Activated naive CD4-positive, alpha-beta T cell treated with anti-CD3 and anti-CD28 coated beads, Interleukin-2, amount 50 U/mL, for 72 hours (primary cell): ENCODE measurements at regions not wholly inside any gene's neighbourhood (a gene's known extent, or its start where the extent isn't known, plus 50 kb on each side); places are given as distances from the start of the nearest gene placed in this dataset.
"Not testable (repeated sequence)": the region's sequence is repeated elsewhere in the genome, so short reads cannot be mapped to it uniquely, and the experiment has no call there.

Experiments used
- ATAC-seq, 2 donors: fragments of 150-1000 bp; cut with Tn5 transposase; 2 replicates each; pipeline ENCODE4 v1.10.0; 2021; ENCODE audit warnings: mild to moderate bottlenecking in 2 of 2, moderate library complexity in 2 of 2
- DNase-seq, 2 donors: peaks; one replicate each; pipeline ENCODE4 v3.0.0; 2021 to 2022; ENCODE audit warnings: low spot score in 2 of 2
- H3K27ac Mint-ChIP-seq, 2 donors: one replicate each; pipeline ENCODE4 v1.8.0; 2022; ENCODE audit warnings: mild to moderate bottlenecking in 2 of 2, mixed read lengths in 2 of 2
- H3K36me3 Mint-ChIP-seq, 2 donors: one replicate each; pipeline ENCODE4 v1.8.0; 2022; ENCODE audit warnings: mixed read lengths in 2 of 2
- H3K9me3 Mint-ChIP-seq, 2 donors: one replicate each; pipeline ENCODE4 v1.8.0; 2022; ENCODE audit warnings: mixed read lengths in 2 of 2

- H3K9me3 Mint-ChIP-seq = peaks cover 16 to 17% of the 10 kb centered on the region in 2 donors
- ATAC-seq = no peak
These were observed 442.9 kb upstream of the HNRNPA3 start for GRCh38 chr2:176769499-176770370.

DNA sequence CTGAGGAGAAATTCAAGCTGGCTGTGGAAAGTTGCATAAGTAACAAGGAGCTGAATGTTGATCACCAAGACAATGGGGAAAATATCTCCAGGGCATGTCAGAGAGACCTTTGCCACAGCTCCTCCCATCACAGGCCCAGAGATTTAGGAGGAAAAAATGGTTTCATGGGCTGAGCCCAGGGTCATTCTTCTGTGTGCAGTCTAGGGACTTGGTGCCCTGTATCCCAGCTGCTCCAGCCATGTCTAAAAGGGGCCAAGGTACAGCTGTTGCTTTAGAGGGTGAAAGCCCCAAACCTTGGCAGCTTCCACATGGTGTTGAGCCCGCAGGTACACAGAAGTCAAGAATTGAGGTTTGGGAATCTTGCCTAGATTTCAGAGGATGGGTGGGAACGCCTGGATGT is 439.8 kb upstream of the HNRNPA3 start:
- Mint-ChIP-seq H3K9me3 (peaks cover 16 to 17% of the 10 kb centered on the region in 2 donors), H3K36me3 (peaks cover 16 to 21% of the 10 kb centered on the region in 2 donors), H3K27ac (no peak overlapping the region)
- DNase-seq (no peak), ATAC-seq (no peak)

More at GRCh38 chr2:176769499-176770370, 442.9 kb upstream of the HNRNPA3 start:
- no peak overlapping the region for H3K27ac Mint-ChIP-seq
- DNase-seq = no peak
- H3K36me3 Mint-ChIP-seq = peaks cover 16 to 21% of the 10 kb centered on the region in 2 donors

DNA sequence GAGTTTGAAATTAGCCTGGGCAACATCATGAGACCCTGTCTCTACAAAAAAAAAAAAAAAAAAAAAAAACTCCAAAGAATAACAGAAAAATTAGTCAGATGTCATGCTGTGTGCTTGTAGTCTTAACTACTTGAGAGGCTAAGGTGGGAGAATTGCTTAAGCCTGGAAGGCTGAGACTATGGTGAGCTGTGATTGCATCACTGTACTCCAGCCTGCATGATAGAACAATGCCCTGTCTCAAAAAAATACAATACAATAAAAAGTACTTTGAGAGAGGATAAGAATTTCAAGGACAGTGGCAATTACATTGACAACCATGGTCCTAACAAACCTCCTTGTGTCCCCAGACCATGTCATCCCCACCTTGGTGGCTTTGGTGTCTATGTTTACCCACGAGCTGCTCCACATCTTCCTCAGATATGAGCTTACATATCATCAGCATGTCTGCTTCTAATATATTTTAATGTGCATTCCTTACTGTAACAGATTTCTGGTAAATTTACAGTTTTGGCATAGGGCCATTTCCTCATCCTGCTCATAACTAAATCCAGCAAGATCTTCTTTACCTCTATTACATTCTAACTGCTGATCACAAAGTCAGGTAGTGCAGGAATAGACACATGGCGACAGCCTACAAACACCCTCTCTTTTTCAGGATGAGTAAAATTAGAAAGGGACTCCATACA is 437.7 kb upstream of the HNRNPA3 start:
- no peak for DNase-seq
- H3K27ac Mint-ChIP-seq = no peak overlapping the region
- H3K36me3 Mint-ChIP-seq = peaks cover 16 to 23% of the 10 kb centered on the region in 2 donors
- peaks cover 16 to 17% of the 10 kb centered on the region in 2 donors for H3K9me3 Mint-ChIP-seq
- no peak for ATAC-seq

- Mint-ChIP-seq H3K9me3 (peaks cover 19 to 23% of the 10 kb centered on the region in 2 donors), H3K36me3 (peaks cover 24 to 34% of the 10 kb centered on the region in 2 donors), H3K27ac (no peak overlapping the region)
- ATAC-seq (no peak), DNase-seq (no peak)
These were observed 435.3 kb upstream of the HNRNPA3 start for GRCh38 chr2:176777262-176777661.

DNA sequence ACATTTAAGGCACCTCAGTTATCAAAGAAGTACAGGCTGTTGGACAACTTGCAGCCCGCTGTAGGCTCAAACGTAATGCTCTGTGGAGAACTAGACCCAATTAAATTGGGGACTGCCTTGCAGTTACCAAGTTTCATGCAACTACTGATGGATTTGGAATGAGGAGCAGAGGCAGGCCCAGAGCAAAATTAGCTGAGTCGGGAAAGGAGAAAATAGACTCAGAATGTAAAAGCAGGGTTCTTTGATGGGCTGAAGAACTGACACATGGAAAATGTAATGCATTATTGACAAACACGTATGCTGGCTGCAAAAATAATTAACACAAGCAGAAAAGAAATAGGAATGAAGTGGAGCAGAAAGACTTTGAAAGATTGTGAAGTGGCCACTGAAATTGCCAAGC is 432.7 kb upstream of the HNRNPA3 start:
- DNase-seq (no peak), ATAC-seq (no peak)
- Mint-ChIP-seq H3K9me3 (peaks cover 6 to 12% of the 10 kb centered on the region in 2 donors), H3K27ac (no peak overlapping the region), H3K36me3 (peaks cover 17 to 21% of the 10 kb centered on the region in 2 donors)

DNA sequence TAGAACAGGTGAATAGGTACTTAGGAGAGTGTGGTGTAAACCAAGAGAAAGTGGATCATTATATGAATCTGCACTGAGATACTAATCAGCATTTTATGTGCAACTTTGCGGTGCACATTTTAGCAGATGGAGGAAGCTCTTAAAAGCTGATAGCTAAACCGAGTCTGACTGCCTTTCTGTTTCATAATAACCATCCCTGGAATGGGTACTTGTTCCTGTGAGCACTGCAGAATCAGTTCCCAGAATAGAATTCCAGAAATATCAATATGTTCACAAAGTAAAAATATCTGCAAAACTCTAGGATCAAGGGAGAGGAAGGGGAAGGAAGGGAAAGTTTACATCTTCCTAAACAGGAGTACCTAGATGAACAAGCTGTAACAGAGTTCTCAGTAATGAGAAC is 432.2 kb upstream of the HNRNPA3 start:
- H3K36me3 Mint-ChIP-seq = peaks cover 17 to 21% of the 10 kb centered on the region in 2 donors
- ATAC-seq = no peak
- no peak overlapping the region for H3K27ac Mint-ChIP-seq

DNA sequence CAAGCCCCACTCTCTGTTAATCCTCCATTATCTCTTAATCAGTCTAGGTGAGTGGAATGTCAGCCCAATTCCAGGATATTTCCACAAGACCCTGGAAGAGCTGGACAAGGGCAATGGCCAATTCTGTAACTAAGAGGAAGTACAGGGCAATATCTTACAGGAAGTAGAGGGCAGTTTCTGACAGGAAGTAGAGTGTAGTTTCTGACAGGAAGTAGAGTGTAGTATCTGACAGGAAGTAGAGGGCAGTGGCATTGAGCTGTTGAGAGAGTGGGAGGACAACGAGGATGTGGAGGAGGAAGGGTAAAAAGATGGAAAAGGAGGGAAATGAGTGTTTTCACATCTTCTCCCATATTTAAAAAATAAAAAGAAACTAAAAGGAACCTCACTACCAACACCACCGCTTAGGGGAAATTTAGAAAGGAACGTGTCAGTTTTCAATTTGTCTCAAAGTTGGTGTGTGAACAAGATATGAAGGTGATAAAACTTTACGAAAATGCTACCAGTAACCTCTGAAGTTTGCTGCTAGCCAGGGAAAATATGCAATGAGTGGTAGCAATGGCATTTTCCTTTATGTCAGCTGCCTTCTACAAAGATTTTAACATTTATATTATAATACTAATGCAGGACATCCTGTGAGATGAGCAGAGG is 430.9 kb upstream of the HNRNPA3 start:
- ATAC-seq (peak in 1 of 2 donors; percentile 29), DNase-seq (no peak)
- peak overlapping the region; percentile 1 to 65 for H3K27ac Mint-ChIP-seq
- peaks cover 6 to 12% of the 10 kb centered on the region in 2 donors for H3K9me3 Mint-ChIP-seq
- H3K36me3 Mint-ChIP-seq = peaks cover 17 to 21% of the 10 kb centered on the region in 2 donors

More for the DNA sequence above, 432.2 kb upstream of the HNRNPA3 start:
- no peak for DNase-seq
- H3K9me3 Mint-ChIP-seq = peaks cover 6 to 12% of the 10 kb centered on the region in 2 donors

- peaks cover 6 to 12% of the 10 kb centered on the region in 2 donors for H3K9me3 Mint-ChIP-seq
- no peak overlapping the region for H3K27ac Mint-ChIP-seq
- no peak for DNase-seq
- H3K36me3 Mint-ChIP-seq = peaks cover 17 to 21% of the 10 kb centered on the region in 2 donors
- no peak for ATAC-seq
These were observed 427.9 kb upstream of the HNRNPA3 start for GRCh38 chr2:176784633-176785200.

- H3K27ac Mint-ChIP-seq = no peak overlapping the region
- DNase-seq (no peak), ATAC-seq (no peak)
- H3K9me3 Mint-ChIP-seq = no peaks in the 10 kb centered on the region
- H3K36me3 Mint-ChIP-seq = no peaks in the 10 kb centered on the region
These were observed 422.8 kb upstream of the HNRNPA3 start for GRCh38 chr2:176789751-176790150.

DNA sequence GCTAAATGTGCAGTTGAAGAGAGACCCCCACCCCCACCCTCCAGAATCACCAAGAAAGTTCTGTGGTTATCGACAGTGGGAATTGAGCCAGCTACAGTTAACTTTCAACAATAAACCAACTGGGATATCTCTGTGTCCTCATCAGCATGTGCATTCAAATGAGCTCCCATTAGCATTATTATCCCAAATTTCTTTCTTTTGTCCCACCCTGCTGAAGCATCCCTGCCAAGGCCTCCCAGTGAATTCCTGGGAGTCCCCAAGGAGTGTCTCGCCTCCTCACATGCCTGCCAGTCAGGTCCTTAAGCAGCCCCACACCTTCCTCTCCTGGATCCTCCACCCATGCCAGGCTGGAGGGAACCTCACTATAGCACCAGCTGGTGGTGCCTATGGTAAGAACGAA is 422.1 kb upstream of the HNRNPA3 start:
- Mint-ChIP-seq H3K27ac (no peak overlapping the region), H3K9me3 (no peaks in the 10 kb centered on the region), H3K36me3 (no peaks in the 10 kb centered on the region)
- no peak for DNase-seq
- ATAC-seq = no peak

DNA sequence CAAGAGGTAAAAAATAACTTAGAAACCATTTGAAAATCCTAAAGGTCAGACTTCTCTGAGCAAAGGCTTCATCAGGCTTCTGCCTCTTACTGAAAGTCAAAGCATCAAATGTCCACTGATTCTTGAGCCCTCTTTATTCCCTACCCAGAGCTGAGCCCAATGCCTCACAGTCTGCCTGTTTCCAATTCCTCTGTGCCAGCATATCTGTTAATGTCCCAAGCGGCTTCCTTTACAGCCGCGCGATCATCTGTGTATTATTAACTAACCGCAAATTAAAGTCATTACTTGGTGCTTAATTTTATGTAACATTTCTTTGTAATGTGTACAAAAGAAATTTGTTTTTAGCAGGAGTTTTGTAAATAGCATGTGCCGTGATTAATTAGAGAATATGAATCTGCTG is 418.8 kb upstream of the HNRNPA3 start:
- no peak for DNase-seq
- no peaks in the 10 kb centered on the region for H3K9me3 Mint-ChIP-seq
- no peak for ATAC-seq
- no peaks in the 10 kb centered on the region for H3K36me3 Mint-ChIP-seq
- H3K27ac Mint-ChIP-seq = no peak overlapping the region

GRCh38 chr2:176794392-176794791 is 418.2 kb upstream of the HNRNPA3 start:
- Mint-ChIP-seq H3K27ac (no peak overlapping the region), H3K9me3 (no peaks in the 10 kb centered on the region), H3K36me3 (no peaks in the 10 kb centered on the region)
- ATAC-seq (no peak), DNase-seq (no peak)

DNA sequence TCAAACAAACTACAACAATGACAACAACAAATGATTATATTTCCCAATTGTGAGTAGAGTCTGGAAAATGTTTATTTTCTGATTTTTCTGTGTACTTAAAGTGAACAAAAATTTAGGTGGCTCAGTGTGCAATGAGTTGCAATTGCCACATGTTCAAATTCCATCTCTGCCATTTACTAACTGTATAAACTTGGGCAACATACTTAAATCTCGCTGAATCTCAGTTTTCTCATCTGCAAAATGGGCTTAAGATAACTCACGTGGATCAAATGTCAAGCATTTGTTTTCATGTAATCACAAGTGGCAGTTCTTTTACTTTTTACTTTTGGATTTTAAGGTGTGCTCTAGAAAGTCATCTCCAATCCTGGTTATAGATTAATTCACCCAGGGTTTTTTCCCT is 416.8 kb upstream of the HNRNPA3 start:
- no peaks in the 10 kb centered on the region for H3K9me3 Mint-ChIP-seq
- no peak for ATAC-seq
- no peaks in the 10 kb centered on the region for H3K36me3 Mint-ChIP-seq
- no peak overlapping the region for H3K27ac Mint-ChIP-seq
- DNase-seq = no peak

- H3K36me3 Mint-ChIP-seq, H3K27ac Mint-ChIP-seq, H3K9me3 Mint-ChIP-seq, DNase-seq, ATAC-seq: not testable (repeated sequence)
These were observed 415.9 kb upstream of the HNRNPA3 start for GRCh38 chr2:176796677-176797076.

DNA sequence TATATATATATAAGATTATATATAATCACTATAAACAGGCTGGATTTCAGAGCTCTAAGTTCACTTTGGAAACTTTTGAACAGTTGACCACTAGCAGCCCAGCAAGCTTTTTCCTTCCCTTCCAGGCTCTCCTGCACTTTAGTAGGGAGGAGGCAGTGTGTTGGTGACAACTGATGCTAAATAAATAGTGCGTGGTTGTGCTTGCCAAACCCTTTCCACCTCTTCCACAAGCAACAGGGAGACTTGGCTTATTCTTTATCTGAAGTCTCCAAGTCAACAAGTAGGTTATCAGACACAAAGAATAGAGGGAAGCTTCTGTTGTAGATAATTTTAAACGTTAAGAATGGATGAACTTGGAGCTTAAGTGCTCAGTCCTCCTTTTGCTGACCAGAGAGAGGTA is 408.2 kb upstream of the HNRNPA3 start:
- Mint-ChIP-seq H3K9me3 (no peaks in the 10 kb centered on the region), H3K36me3 (no peaks in the 10 kb centered on the region), H3K27ac (no peak overlapping the region)
- DNase-seq = no peak
- no peak for ATAC-seq

DNA sequence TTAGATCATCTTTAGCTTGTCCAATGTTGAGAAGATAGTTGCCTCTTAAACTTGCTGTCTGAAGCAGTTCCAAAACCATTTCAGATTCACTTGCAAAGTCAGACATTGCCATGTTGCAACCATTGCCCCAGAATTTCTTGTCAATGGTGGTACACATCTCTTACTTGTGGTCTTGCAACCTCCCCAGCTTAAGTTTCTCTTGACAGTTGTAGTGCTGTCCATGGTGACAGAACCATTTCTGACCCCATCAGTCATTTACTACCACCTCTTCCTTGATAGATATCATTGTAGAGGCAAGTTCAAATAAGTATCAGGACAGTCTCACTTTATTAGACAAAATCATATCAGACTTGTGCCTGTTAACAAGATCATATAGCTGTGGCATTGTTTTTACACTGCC is 407.2 kb upstream of the HNRNPA3 start:
- Mint-ChIP-seq H3K27ac (no peak overlapping the region), H3K9me3 (no peaks in the 10 kb centered on the region), H3K36me3 (no peaks in the 10 kb centered on the region)
- DNase-seq (no peak), ATAC-seq (no peak)
